Stimulated activated CD8-positive, alpha-beta memory T cell treated with anti-CD3 and anti-CD28 coated beads, Interleukin-15, amount 100 ng/mL, for 24 hours (primary cell): ENCODE measurements at regions not wholly inside any gene's neighbourhood (a gene's known extent, or its start where the extent isn't known, plus 50 kb on each side); places are given as distances from the start of the nearest gene placed in this dataset.
"Not testable (repeated sequence)": the region's sequence is repeated elsewhere in the genome, so short reads cannot be mapped to it uniquely, and the experiment has no call there.

Experiments
- DNase-seq: peaks from one replicate; pipeline ENCODE4 v3.0.0-alpha.2; 2020; ENCODE audit warnings: low read depth

DNA sequence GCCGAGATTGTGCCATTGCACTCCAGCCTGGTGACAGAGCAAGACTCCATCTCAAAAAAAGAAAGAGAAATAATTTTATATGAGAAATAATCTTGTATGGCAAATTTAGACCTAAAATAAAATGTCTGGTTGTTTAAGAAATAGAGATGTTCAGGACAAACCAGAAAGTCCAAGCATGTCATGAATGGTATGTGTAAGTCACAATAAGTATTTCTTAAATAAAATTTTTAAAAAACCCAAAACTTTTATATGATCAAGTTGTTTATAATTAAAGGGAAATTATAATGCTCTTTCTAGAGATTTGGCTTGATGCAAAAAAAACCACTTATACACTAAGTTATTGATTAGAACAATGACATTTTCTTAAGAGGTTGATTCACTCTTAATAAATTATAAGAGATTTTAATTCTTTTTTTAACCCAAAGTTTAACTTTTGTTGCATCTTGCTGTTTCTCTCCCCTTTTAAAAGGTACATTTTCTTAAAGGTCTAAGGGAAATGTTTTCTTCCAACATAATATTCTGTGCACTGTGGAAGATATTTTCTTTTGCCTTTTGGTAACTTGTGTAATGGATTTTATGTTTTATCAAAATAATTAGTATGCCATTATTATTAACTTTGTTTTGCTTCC, 105.7 kb downstream of the RTP4 start:
- DNase-seq: no peak

DNA sequence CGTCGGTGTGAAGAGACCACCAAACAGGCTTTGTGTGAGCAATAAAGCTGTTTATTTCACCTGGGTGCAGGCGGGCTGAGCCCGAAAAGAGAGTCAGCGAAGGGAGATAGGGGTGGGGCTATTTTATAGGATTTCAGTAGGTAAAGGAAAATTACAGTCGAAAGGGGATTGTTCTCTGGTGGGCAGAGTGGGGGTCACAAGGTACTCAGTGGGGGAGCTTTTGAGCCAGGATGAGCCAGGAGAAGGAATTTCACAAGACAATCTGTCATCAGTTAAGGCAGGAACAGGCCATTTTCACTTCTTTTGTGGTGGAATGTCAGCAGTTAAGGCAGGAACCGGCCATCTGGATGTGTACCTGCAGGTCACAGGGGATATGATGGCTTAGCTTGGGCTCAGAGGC, 98.1 kb downstream of the RTP4 start:
- not testable (repeated sequence) for DNase-seq

GRCh38 chr3:187465503-187465902, 97.3 kb downstream of the RTP4 start:
- no peak for DNase-seq

DNA sequence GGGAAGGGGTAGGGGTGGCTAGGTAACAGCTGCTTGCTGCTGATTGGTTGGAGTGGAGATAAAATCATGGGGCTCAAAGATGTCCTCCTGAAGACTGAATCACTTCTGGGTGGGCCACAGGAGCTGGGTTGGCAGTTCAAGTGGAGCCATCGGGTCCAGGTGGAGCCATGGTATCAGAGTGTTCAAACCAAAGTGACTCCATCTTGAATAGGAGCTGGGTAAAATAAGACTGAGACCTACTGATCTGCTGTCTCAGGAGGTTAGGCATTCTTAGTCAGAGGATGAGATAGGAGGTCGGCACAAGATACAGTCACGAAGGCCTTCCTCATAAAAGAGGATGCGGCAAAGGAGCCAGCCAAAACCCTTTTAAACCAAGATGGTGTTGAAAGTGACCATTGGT, 96.5 kb downstream of the RTP4 start:
- no peak for DNase-seq

GRCh38 chr3:187458921-187459320, 90.7 kb downstream of the RTP4 start:
- no peak for DNase-seq

GRCh38 chr3:187458383-187458782, 90.2 kb downstream of the RTP4 start:
- no peak for DNase-seq

DNA sequence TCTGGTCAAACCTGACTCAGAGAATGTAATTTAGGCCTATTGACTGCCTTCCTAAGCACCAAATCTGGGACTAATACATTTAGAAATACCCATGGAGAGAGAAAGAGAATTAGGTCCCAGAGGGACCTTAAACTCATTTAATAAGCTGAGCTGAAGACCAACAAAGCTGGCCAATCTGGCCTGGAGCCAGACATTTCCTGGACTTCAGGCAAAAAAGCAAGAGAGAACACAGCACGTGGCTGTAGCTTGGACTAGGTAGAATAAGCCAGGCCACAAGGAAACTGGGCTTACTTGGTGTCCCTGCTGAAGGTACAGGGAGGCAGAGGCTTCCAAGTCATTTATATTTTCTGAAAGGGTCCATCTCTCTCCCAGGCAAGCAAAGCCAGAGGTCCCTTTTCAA, 88.1 kb downstream of the RTP4 start:
- DNase-seq: no peak

DNA sequence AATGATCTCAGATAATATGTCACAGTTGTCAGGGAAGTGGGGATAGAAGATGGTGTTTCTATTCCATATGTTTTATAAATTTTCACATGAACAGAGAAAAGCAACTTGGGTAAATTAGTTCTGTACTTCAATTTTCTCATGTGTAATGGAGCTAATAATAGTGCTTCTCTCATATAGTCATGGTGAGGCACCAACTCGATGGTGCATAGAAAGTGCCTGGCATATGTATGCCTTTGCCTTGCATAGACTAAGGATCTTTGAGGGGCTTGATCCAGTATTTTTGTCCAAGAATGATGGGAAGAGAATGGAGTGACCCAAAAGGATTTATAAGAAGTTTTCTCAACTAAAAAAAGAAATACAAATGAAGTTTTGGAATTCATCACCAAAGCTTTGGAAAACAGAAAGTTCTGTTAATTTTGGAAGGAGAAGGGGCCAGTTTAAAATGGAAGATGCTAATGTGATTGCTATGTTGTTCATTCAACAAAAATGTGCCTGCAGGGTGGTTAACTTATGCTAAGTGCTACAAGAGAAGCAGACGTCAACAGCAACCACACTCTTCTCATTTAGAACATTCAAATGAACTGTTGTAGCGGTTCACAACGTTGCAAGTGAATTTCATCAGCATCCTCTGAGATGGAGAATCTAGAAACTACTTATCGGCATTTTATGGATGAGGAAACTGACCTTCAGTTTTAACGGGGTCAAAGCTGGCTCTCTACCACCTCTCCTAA, 86.1 kb downstream of the RTP4 start:
- no peak for DNase-seq

DNA sequence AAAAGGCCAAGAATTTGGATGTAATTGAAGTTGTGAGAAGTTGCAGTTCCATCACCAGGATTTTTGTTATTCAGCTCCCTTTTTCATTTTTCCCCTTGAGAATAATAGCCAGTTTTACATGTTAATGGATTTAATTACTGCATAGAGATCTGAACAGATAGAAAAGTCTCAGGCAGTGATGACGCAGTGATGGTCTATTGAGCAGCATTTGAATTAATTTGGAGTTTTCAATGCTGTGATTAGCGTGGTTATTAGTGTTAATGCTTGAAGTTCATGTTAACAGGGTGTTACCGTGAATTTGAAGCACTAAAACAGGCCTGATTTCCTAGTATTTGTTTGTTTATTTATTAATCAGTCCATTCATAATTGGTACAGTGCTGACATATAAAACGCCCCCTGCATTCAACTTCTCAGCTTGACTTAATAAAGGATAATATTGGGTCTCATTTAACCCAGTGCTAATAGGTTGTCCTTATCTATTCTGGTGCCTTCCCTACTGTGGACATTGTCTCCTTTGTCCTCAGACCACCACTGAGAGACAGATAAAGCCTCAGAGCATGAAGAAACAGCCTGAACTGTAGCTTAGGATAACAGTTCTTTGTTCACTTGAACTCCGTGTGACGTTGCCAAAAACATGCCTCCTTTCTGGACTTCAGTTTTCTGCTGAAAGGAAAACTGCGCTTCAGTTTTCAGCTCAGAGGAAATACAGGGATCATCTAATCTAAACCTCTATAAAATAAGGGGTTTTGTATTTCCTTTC, 82.4 kb downstream of the RTP4 start:
- DNase-seq: no peak

- DNase-seq: no peak
These were observed 80.5 kb downstream of the RTP4 start for GRCh38 chr3:187448674-187449073.

DNA sequence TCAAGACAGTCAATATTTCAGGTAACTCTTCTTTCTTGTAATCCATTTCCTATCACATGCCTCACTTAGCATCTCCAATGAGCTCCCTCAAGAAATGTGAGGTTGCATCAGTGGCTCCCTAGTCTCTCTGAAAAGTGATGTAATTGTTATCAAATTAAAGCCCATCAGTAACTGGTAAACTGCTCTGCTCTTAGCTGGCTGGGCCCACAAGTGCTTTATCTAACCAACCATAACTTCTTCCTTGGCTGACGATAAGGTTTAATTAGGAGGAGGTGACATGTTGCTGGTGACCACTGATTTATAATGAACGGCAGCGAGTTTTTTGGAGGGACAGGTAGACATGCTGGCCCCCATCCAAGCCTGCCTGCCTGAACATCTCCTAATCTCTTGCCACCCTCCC, 79.6 kb downstream of the RTP4 start:
- no peak for DNase-seq

DNA sequence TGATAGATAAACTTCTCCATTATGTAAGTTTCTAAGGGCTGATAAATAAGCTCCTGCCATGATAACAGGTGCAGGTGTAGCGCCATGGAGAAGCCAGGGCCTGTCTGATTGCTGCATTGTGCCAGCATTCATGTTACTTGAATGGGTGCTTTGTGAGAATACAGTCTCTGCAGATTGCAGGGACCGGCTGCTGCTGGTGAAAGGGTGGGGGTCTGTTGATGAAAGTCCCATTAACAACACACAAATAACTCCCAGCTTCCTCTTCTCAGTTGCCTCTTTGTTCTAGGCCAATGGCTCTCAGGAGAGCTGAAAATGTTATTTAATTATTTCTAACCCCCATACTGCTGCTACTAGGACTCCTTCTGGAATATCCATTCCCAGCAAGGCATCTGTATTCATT, 77.2 kb downstream of the RTP4 start:
- no peak for DNase-seq

DNA sequence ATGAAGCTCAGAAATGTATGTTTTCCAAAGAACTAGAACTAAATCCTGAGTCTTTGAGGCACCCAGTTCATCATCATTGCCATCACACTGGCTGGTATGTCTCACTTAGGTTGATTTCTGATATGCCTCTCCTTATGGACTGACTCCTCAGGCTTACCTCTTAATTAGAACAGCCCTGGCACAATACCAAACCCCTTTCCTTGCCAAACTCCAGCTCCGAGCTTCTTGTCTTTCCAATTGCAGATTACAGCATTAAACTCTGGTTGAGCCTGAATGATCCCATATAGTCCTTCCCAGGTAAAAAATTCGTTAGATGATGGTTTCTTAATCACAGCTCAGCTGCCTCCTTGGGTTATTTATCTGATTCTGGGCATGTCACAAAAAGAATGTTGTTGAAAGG, 66.3 kb downstream of the RTP4 start:
- DNase-seq: no peak

GRCh38 chr3:187430576-187430975, 62.4 kb downstream of the RTP4 start:
- no peak for DNase-seq
